Ureter (tissue), 1 donor: ENCODE measurements at regions not wholly inside any gene's neighbourhood (a gene's known extent, or its start where the extent isn't known, plus 50 kb on each side); places are given as distances from the start of the nearest gene placed in this dataset.

Experiments used
- DNase-seq: peaks from one replicate; pipeline ENCODE4 v3.0.0-alpha.2; 2020; ENCODE audit warnings: low spot score
- donor health status: DM: yes; HTN: yes; CAD: no.

GRCh38 chr11:104433751-104434150 lies 269.8 kb upstream of the PDGFD start:
- DNase-seq = no peak

- DNase-seq = no peak
Measured at GRCh38 chr11:104432981-104433380, 269.0 kb upstream of the PDGFD start.

GRCh38 chr11:104432526-104432925 lies 268.6 kb upstream of the PDGFD start:
- DNase-seq = no peak

- no peak for DNase-seq
Measured at GRCh38 chr11:104422324-104422944, 258.5 kb upstream of the PDGFD start.

GRCh38 chr11:104410336-104410735 lies 246.4 kb upstream of the PDGFD start:
- DNase-seq = no peak

GRCh38 chr11:104408630-104409029 lies 244.7 kb upstream of the PDGFD start:
- no peak for DNase-seq

- DNase-seq = no peak
Measured at GRCh38 chr11:104405277-104405676, 241.3 kb upstream of the PDGFD start.

GRCh38 chr11:104404231-104405175 lies 240.6 kb upstream of the PDGFD start:
- no peak for DNase-seq

- no peak for DNase-seq
Measured at GRCh38 chr11:104402812-104403521, 239.0 kb upstream of the PDGFD start.

GRCh38 chr11:104394508-104394907 lies 230.6 kb upstream of the PDGFD start:
- DNase-seq = no peak

- no peak for DNase-seq
Measured at GRCh38 chr11:104390651-104391050, 226.7 kb upstream of the PDGFD start.

- DNase-seq = no peak
Measured at GRCh38 chr11:104385884-104386283, 221.9 kb upstream of the PDGFD start.

GRCh38 chr11:104380358-104380757 lies 216.4 kb upstream of the PDGFD start:
- no peak for DNase-seq

GRCh38 chr11:104372111-104372510 lies 208.2 kb upstream of the PDGFD start:
- DNase-seq = no peak

- DNase-seq = no peak
Measured at GRCh38 chr11:104370478-104370877, 206.5 kb upstream of the PDGFD start.

GRCh38 chr11:104369761-104370160 lies 205.8 kb upstream of the PDGFD start:
- no peak for DNase-seq

- no peak for DNase-seq
Measured at GRCh38 chr11:104366321-104366734, 202.4 kb upstream of the PDGFD start.

GRCh38 chr11:104365676-104366075 lies 201.7 kb upstream of the PDGFD start:
- no peak for DNase-seq

GRCh38 chr11:104361975-104362374 lies 198.0 kb upstream of the PDGFD start:
- no peak for DNase-seq

GRCh38 chr11:104352036-104352435 lies 188.1 kb upstream of the PDGFD start:
- DNase-seq = no peak

GRCh38 chr11:104343578-104343977 lies 179.6 kb upstream of the PDGFD start:
- DNase-seq = no peak

GRCh38 chr11:104340590-104340989 lies 176.6 kb upstream of the PDGFD start:
- DNase-seq = no peak
